ENCODE measurements at regions not wholly inside any gene's neighbourhood (a gene's known extent, or its start where the extent isn't known, plus 50 kb on each side); places are given as distances from the start of the nearest gene placed in this dataset.

DNA sequence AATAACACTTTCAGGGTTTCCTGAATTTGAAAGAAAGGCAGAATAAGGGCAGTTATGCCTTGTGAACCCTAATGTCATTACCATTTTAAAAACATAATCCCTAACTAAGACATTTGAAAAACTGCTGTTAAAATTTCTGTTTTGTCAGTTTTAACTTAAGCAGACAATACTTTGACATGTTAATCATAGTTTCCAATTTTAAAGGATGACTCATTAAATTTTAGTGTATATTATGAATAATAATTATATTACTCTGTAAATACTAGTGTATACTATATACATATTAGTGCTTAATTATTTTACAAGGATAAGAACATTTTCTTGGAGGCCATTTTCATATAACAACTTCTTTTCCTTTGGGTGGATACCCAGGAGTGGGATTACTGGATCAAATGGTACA lies 553.1 kb upstream of the BCHE start:
- no peak overlapping the region for H2AFZ ChIP-seq (replicated peaks; ENCODE audit: low read length, poor library complexity)
- intact Hi-C loops (cut with micrococcal nuclease) (no loop called here), dilution Hi-C loops (cut with HindIII; ENCODE audit: low sequenced_read_pairs, unreplicated experiment) (no loop called here), in situ Hi-C loops (cut with MboI; ENCODE audit: low sequenced_read_pairs) (no loop called here)
- H3K27me3 ChIP-seq (ENCODE audit: control insufficient read depth, insufficient read depth, low read length): no peaks in the 10 kb centered on the region
- H3K27ac ChIP-seq (ENCODE audit: insufficient read depth, low read length): no peak overlapping the region
- ATAC-seq (ENCODE audit: low read depth) (no peak), DNase-seq (no peak)
- H2AK5ac ChIP-seq (ENCODE audit: low read depth, low read length): no peak overlapping the region
- no peak overlapping the region for H3K4ac ChIP-seq (ENCODE audit: low read depth, low read length)
- no peak overlapping the region for H2BK120ac ChIP-seq (ENCODE audit: low read depth, low read length)
- H4K8ac ChIP-seq (ENCODE audit: low read depth in 2 of 2, low read length in 2 of 2): no peak overlapping the region
- H3K18ac ChIP-seq (ENCODE audit: low read depth, low read length): no peak overlapping the region
- no peak overlapping the region for H4K91ac ChIP-seq (ENCODE audit: insufficient read depth, low read depth, low read length)
- no peak overlapping the region for H3K4me2 ChIP-seq (ENCODE audit: low read depth, low read length)
- H2AK9ac ChIP-seq (replicated peaks; ENCODE audit: low read depth, low read length, poor library complexity): no peak overlapping the region
- H2BK20ac ChIP-seq (ENCODE audit: low read depth, low read length): no peak overlapping the region
- H3K9ac ChIP-seq (ENCODE audit: low read depth, low read length): no peak overlapping the region
- H3K4me3 ChIP-seq (ENCODE audit: insufficient read depth, low read depth, low read length): no peak overlapping the region
- BruUV-seq (replicated peaks): no TSS peak
- no peak overlapping the region for H3K56ac ChIP-seq (ENCODE audit: extremely low read depth, insufficient read depth, low read length)
- no peaks in the 10 kb centered on the region for H4K20me1 ChIP-seq (ENCODE audit: insufficient read depth, low read length)
- H3K4me1 ChIP-seq (ENCODE audit: control insufficient read depth, insufficient read depth, low read length): no peaks in the 10 kb centered on the region
- POLR2A ChIA-PET (ENCODE audit: unreplicated experiment): no interaction called here
- TF ChIP-seq, protein P1, sequence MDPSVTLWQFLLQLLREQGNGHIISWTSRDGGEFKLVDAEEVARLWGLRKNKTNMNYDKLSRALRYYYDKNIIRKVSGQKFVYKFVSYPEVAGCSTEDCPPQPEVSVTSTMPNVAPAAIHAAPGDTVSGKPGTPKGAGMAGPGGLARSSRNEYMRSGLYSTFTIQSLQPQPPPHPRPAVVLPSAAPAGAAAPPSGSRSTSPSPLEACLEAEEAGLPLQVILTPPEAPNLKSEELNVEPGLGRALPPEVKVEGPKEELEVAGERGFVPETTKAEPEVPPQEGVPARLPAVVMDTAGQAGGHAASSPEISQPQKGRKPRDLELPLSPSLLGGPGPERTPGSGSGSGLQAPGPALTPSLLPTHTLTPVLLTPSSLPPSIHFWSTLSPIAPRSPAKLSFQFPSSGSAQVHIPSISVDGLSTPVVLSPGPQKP (IDR thresholded peaks at IDR 0.05; ENCODE audit: borderline replicate concordance, low read depth, low read length): no peak
- TF ChIP-seq CEBPB (IDR thresholded peaks at IDR 0.05; ENCODE audit: low read depth, low read length) (no peak), MXI1 (IDR thresholded peaks at IDR 0.05; ENCODE audit: borderline replicate concordance, low read depth, low read length) (no peak), RCOR1 (IDR thresholded peaks at IDR 0.05; ENCODE audit: insufficient replicate concordance, low read length) (no peak), POLR2A (IDR thresholded peaks at IDR 0.05; ENCODE audit: low read depth, low read length) (no peak), BHLHE40 (IDR thresholded peaks at IDR 0.05; ENCODE audit: low read depth, low read length) (no peak), RFX5 (IDR thresholded peaks at IDR 0.05; ENCODE audit: low read depth, low read length) (no peak), FOS (IDR thresholded peaks at IDR 0.05; ENCODE audit: low read depth, low read length) (no peak), USF2 (IDR thresholded peaks at IDR 0.05; ENCODE audit: low read depth, low read length) (no peak), MAZ (IDR thresholded peaks at IDR 0.05; ENCODE audit: borderline replicate concordance, low read depth, low read length) (no peak), SMC3 (IDR thresholded peaks at IDR 0.05; ENCODE audit: low read depth, low read length) (no peak)
- TF ChIP-seq, protein P2, sequence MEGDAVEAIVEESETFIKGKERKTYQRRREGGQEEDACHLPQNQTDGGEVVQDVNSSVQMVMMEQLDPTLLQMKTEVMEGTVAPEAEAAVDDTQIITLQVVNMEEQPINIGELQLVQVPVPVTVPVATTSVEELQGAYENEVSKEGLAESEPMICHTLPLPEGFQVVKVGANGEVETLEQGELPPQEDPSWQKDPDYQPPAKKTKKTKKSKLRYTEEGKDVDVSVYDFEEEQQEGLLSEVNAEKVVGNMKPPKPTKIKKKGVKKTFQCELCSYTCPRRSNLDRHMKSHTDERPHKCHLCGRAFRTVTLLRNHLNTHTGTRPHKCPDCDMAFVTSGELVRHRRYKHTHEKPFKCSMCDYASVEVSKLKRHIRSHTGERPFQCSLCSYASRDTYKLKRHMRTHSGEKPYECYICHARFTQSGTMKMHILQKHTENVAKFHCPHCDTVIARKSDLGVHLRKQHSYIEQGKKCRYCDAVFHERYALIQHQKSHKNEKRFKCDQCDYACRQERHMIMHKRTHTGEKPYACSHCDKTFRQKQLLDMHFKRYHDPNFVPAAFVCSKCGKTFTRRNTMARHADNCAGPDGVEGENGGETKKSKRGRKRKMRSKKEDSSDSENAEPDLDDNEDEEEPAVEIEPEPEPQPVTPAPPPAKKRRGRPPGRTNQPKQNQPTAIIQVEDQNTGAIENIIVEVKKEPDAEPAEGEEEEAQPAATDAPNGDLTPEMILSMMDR (conservative IDR thresholded peaks at IDR 0.05; ENCODE audit: low read depth, low read length): no peak
- no peaks in the 10 kb centered on the region for H3K36me3 ChIP-seq (ENCODE audit: control insufficient read depth, insufficient read depth, low read length)
- H2BK15ac ChIP-seq (ENCODE audit: low read depth, low read length): no peak overlapping the region
- H3K79me1 ChIP-seq (ENCODE audit: low read depth in 1 of 2, low read length in 2 of 2): no peaks in the 10 kb centered on the region
- H2BK5ac ChIP-seq (ENCODE audit: low read depth, low read length, poor library complexity, severe bottlenecking): no peak overlapping the region
- CTCF ChIA-PET: no interaction called here
- no peaks in the 10 kb centered on the region for H3K9me3 ChIP-seq (ENCODE audit: control insufficient read depth, insufficient read depth, low read length)
- H3K23ac ChIP-seq (ENCODE audit: low read depth, low read length): no peak overlapping the region
- no peak overlapping the region for H3K14ac ChIP-seq (replicated peaks; ENCODE audit: low read depth, low read length)
- no peak overlapping the region for H4K5ac ChIP-seq (ENCODE audit: low read depth, low read length)
- no peaks in the 10 kb centered on the region for H3K9me1 ChIP-seq (ENCODE audit: insufficient read depth, low read length)

Measured in IMR-90 (cell line).